ENCODE measurements at regions not wholly inside any gene's neighbourhood (a gene's known extent, or its start where the extent isn't known, plus 50 kb on each side); places are given as distances from the start of the nearest gene placed in this dataset.

DNA sequence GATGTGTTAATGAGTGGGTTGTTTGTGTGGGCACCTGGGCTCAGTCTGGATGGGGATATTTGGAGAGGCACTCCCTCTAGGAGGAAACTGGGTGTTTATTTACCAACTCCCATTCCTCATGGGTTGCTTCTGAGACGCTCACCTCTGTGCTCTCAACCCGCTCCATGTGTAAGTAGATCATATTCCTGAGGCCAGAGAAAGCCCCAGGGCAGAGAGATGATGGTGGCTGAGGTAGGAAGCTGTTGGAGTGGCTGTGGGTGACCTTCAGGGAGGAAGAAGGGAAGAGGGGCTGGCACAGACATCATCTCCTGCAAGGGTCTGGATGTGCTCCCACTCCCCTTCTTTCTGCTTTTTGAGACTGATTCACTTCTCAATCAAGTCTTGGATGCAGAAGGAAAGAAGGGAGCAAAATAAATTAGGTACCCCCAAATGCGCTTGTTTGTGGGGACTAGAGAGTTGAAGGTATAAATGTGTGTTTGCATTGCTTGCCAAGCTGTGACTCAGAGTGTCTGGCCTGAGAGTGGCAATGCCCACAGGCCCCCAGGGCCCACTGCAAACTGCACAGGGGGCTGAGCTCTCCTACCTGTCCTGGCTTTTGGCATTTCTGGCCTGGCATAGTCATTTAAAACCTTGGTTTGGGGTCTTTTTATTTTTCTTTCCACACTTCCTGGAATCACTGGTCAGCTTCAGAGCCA, 57.2 kb upstream of the TNP1 start:
- DNase-seq (ENCODE audit: low read depth, low spot score) = no peak
- dilution Hi-C loops (cut with MboI; ENCODE audit: extremely low pct_ligation_motif_present, low sequenced_read_pairs) = no loop called here
- Histone ChIP-seq H3K9me3 (ENCODE audit: control insufficient read depth, low read depth, low read length) (no peaks in the 10 kb centered on the region), H3K4me3 (ENCODE audit: control insufficient read depth in 2 of 3, extremely low read depth in 1 of 3, insufficient read depth in 2 of 3, low read depth in 1 of 3, low read length in 3 of 3) (no peak overlapping the region), H3K36me3 (ENCODE audit: control insufficient read depth in 2 of 2, extremely low read depth in 1 of 2, insufficient read depth in 2 of 2, low read length in 2 of 2) (no peaks in the 10 kb centered on the region), H3K9me1 (ENCODE audit: control insufficient read depth, extremely low read depth, insufficient read depth, low read length) (no peaks in the 10 kb centered on the region), H3K27me3 (ENCODE audit: control insufficient read depth, extremely low read depth, insufficient read depth, low read length) (no peaks in the 10 kb centered on the region), H3K4me1 (ENCODE audit: control insufficient read depth, extremely low read depth, insufficient read depth, low read length) (peaks cover 16% of the 10 kb centered on the region), H3K79me2 (ENCODE audit: control insufficient read depth, insufficient read depth, low read length) (no peaks in the 10 kb centered on the region), H3K4me2 (ENCODE audit: control insufficient read depth, extremely low read depth, insufficient read depth, low read depth, low read length) (no peak overlapping the region), H2AFZ (ENCODE audit: control insufficient read depth, low read length) (no peak overlapping the region), H3K9ac (ENCODE audit: control insufficient read depth, extremely low read depth, insufficient read depth, low read length) (no peak overlapping the region), H3K27ac (ENCODE audit: control insufficient read depth, insufficient read depth, low read length) (no peak overlapping the region), H4K20me1 (ENCODE audit: control insufficient read depth, extremely low read depth, insufficient read depth, low read length) (no peaks in the 10 kb centered on the region)
- FAIRE-seq = no peak
- TF ChIP-seq, protein P1, sequence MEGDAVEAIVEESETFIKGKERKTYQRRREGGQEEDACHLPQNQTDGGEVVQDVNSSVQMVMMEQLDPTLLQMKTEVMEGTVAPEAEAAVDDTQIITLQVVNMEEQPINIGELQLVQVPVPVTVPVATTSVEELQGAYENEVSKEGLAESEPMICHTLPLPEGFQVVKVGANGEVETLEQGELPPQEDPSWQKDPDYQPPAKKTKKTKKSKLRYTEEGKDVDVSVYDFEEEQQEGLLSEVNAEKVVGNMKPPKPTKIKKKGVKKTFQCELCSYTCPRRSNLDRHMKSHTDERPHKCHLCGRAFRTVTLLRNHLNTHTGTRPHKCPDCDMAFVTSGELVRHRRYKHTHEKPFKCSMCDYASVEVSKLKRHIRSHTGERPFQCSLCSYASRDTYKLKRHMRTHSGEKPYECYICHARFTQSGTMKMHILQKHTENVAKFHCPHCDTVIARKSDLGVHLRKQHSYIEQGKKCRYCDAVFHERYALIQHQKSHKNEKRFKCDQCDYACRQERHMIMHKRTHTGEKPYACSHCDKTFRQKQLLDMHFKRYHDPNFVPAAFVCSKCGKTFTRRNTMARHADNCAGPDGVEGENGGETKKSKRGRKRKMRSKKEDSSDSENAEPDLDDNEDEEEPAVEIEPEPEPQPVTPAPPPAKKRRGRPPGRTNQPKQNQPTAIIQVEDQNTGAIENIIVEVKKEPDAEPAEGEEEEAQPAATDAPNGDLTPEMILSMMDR (optimal IDR thresholded peaks at IDR 0.05 in 1 of 3, IDR thresholded peaks at IDR 0.05 in 1 of 3, conservative IDR thresholded peaks at IDR 0.05 in 1 of 3; ENCODE audit: extremely low read depth in 1 of 3, insufficient read depth in 2 of 3, low read length in 3 of 3) = no peak
- TF ChIP-seq EZH2 (IDR thresholded peaks at IDR 0.05; ENCODE audit: low read length) = no peak

DNA sequence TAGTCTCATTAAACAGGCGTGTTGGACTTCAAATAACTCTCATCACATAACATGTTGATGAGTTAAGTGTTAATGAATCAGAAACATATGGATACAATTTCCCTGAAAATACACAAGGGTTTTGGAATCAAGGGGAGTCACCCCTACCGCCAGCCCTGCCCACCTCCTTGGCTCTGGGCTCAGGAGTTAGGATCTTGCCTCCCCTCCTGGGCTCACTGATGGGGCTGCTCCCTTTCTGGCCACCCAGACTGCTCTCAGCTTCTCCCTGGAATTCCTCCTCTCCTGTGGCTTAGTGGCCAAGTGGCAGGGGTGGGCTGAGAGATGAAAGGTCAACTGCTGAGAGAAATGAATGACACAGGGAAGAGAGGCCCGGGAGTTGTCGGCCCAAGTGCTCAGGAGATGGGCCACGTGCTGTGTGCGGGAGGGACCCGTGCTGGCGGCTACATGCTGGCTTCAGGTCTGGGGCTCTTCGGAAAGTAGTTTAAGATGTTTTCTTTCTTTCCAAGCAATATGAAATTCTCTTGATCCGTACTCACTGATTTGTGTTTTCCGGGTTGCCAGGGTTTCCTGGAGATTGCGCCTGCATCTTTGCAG, 55.8 kb upstream of the TNP1 start:
- H4K20me1 ChIP-seq (ENCODE audit: control insufficient read depth, extremely low read depth, insufficient read depth, low read length) = no peaks in the 10 kb centered on the region
- H3K9me3 ChIP-seq (ENCODE audit: control insufficient read depth, low read depth, low read length) = no peaks in the 10 kb centered on the region
- H3K27me3 ChIP-seq (ENCODE audit: control insufficient read depth, extremely low read depth, insufficient read depth, low read length) = no peaks in the 10 kb centered on the region
- H3K27ac ChIP-seq (ENCODE audit: control insufficient read depth, insufficient read depth, low read length) = no peak overlapping the region
- DNase-seq (ENCODE audit: low read depth, low spot score) = no peak
- H2AFZ ChIP-seq (ENCODE audit: control insufficient read depth, low read length) = no peak overlapping the region
- peaks cover 16% of the 10 kb centered on the region for H3K4me1 ChIP-seq (ENCODE audit: control insufficient read depth, extremely low read depth, insufficient read depth, low read length)
- H3K36me3 ChIP-seq (ENCODE audit: control insufficient read depth in 2 of 2, extremely low read depth in 1 of 2, insufficient read depth in 2 of 2, low read length in 2 of 2) = no peaks in the 10 kb centered on the region
- TF ChIP-seq, protein P1 (optimal IDR thresholded peaks at IDR 0.05 in 1 of 3, IDR thresholded peaks at IDR 0.05 in 1 of 3, conservative IDR thresholded peaks at IDR 0.05 in 1 of 3; ENCODE audit: extremely low read depth in 1 of 3, insufficient read depth in 2 of 3, low read length in 3 of 3) = no peak
- TF ChIP-seq EZH2 (IDR thresholded peaks at IDR 0.05; ENCODE audit: low read length) = no peak
- FAIRE-seq = no peak
- no peak overlapping the region for H3K4me3 ChIP-seq (ENCODE audit: control insufficient read depth in 2 of 3, extremely low read depth in 1 of 3, insufficient read depth in 2 of 3, low read depth in 1 of 3, low read length in 3 of 3)
- H3K4me2 ChIP-seq (ENCODE audit: control insufficient read depth, extremely low read depth, insufficient read depth, low read depth, low read length) = no peak overlapping the region
- no peak overlapping the region for H3K9ac ChIP-seq (ENCODE audit: control insufficient read depth, extremely low read depth, insufficient read depth, low read length)
- H3K9me1 ChIP-seq (ENCODE audit: control insufficient read depth, extremely low read depth, insufficient read depth, low read length) = no peaks in the 10 kb centered on the region
- no peaks in the 10 kb centered on the region for H3K79me2 ChIP-seq (ENCODE audit: control insufficient read depth, insufficient read depth, low read length)
- dilution Hi-C loops (cut with MboI; ENCODE audit: extremely low pct_ligation_motif_present, low sequenced_read_pairs) = no loop called here

Measured in keratinocyte (primary cell).